Fibroblast of peridontal ligament (primary cell): ENCODE measurements at regions not wholly inside any gene's neighbourhood (a gene's known extent, or its start where the extent isn't known, plus 50 kb on each side); places are given as distances from the start of the nearest gene placed in this dataset.

Source experiments
- DNase-seq: peaks from one replicate; pipeline ENCODE4 v3.0.0-alpha.2; 2010; ENCODE audit errors: extremely low read depth

- DNase-seq, result no peak
Measured at GRCh38 chr18:53649621-53650020, 574.8 kb downstream of the MBD2 start.

GRCh38 chr18:53644799-53645471 is 579.5 kb downstream of the MBD2 start:
- DNase-seq, result no peak

GRCh38 chr18:53639687-53640086 is 584.8 kb downstream of the MBD2 start:
- DNase-seq, result no peak

- no peak for DNase-seq
Measured at GRCh38 chr18:53629337-53629736, 595.1 kb downstream of the MBD2 start.

- DNase-seq, result no peak
Measured at GRCh38 chr18:53625997-53626599, 598.4 kb downstream of the MBD2 start.

GRCh38 chr18:53610957-53611356 is 613.5 kb downstream of the MBD2 start:
- DNase-seq, result no peak

- DNase-seq, result no peak
Measured at GRCh38 chr18:53606792-53607191, 617.7 kb downstream of the MBD2 start.

GRCh38 chr18:53605198-53605597 is 619.3 kb downstream of the MBD2 start:
- DNase-seq, result no peak

GRCh38 chr18:53603276-53603675 is 621.2 kb downstream of the MBD2 start:
- DNase-seq, result no peak

- no peak for DNase-seq
Measured at GRCh38 chr18:53601344-53601743, 623.1 kb downstream of the MBD2 start.

GRCh38 chr18:53586923-53587322 is 637.5 kb downstream of the MBD2 start:
- DNase-seq, result no peak
